ENCODE measurements at regions not wholly inside any gene's neighbourhood (a gene's known extent, or its start where the extent isn't known, plus 50 kb on each side); places are given as distances from the start of the nearest gene placed in this dataset.

DNA sequence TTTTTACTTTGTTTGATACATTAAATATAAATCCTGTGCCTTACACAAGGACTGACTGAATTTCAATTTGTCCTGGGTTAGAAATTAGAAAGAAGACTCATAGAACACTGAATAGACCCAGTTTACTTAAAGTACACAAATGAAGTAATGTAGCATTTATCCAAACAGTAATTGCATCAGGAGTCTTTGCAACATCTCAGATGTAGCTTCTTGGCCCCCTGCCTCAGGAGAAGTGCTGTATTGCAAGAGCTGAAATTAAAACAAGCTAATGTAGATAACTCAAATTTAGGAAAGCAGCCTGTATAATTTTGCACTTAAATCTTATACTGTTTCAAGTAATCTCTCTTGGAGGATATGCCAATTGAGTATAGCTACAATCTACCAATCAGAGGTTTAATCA lies 54.3 kb upstream of the KCND2 start:
- dilution Hi-C loops (cut with MboI; ENCODE audit: extremely low pct_ligation_motif_present, low sequenced_read_pairs), result no loop called here
- Histone ChIP-seq H4K20me1 (ENCODE audit: control insufficient read depth, extremely low read depth, insufficient read depth, low read length) (no peaks in the 10 kb centered on the region), H2AFZ (ENCODE audit: control insufficient read depth, low read length) (no peak overlapping the region), H3K9me1 (ENCODE audit: control insufficient read depth, extremely low read depth, insufficient read depth, low read length) (no peaks in the 10 kb centered on the region), H3K4me3 (ENCODE audit: control insufficient read depth in 2 of 3, extremely low read depth in 1 of 3, insufficient read depth in 2 of 3, low read depth in 1 of 3, low read length in 3 of 3) (no peak overlapping the region), H3K27me3 (ENCODE audit: control insufficient read depth, extremely low read depth, insufficient read depth, low read length) (no peaks in the 10 kb centered on the region), H3K4me2 (ENCODE audit: control insufficient read depth, extremely low read depth, insufficient read depth, low read depth, low read length) (no peak overlapping the region), H3K4me1 (ENCODE audit: control insufficient read depth, extremely low read depth, insufficient read depth, low read length) (no peaks in the 10 kb centered on the region), H3K36me3 (ENCODE audit: control insufficient read depth in 2 of 2, extremely low read depth in 1 of 2, insufficient read depth in 2 of 2, low read length in 2 of 2) (no peaks in the 10 kb centered on the region), H3K9ac (ENCODE audit: control insufficient read depth, extremely low read depth, insufficient read depth, low read length) (no peak overlapping the region), H3K9me3 (ENCODE audit: control insufficient read depth, low read depth, low read length) (no peaks in the 10 kb centered on the region), H3K27ac (ENCODE audit: control insufficient read depth, insufficient read depth, low read length) (no peak overlapping the region), H3K79me2 (ENCODE audit: control insufficient read depth, insufficient read depth, low read length) (no peaks in the 10 kb centered on the region)
- FAIRE-seq, result no peak
- DNase-seq (ENCODE audit: low read depth, low spot score), result no peak
- TF ChIP-seq EZH2 (IDR thresholded peaks at IDR 0.05; ENCODE audit: low read length) (no peak), CTCF (optimal IDR thresholded peaks at IDR 0.05 in 1 of 3, IDR thresholded peaks at IDR 0.05 in 1 of 3, conservative IDR thresholded peaks at IDR 0.05 in 1 of 3; ENCODE audit: extremely low read depth in 1 of 3, insufficient read depth in 2 of 3, low read length in 3 of 3) (no peak)

GRCh38 chr7:120221666-120222065 lies 51.3 kb upstream of the KCND2 start:
- Histone ChIP-seq H3K9me3 (ENCODE audit: control insufficient read depth, low read depth, low read length) (no peaks in the 10 kb centered on the region), H3K4me1 (ENCODE audit: control insufficient read depth, extremely low read depth, insufficient read depth, low read length) (no peaks in the 10 kb centered on the region), H3K36me3 (ENCODE audit: control insufficient read depth in 2 of 2, extremely low read depth in 1 of 2, insufficient read depth in 2 of 2, low read length in 2 of 2) (no peaks in the 10 kb centered on the region), H3K27ac (ENCODE audit: control insufficient read depth, insufficient read depth, low read length) (no peak overlapping the region), H3K4me2 (ENCODE audit: control insufficient read depth, extremely low read depth, insufficient read depth, low read depth, low read length) (no peak overlapping the region), H3K79me2 (ENCODE audit: control insufficient read depth, insufficient read depth, low read length) (no peaks in the 10 kb centered on the region), H3K27me3 (ENCODE audit: control insufficient read depth, extremely low read depth, insufficient read depth, low read length) (no peaks in the 10 kb centered on the region), H3K9ac (ENCODE audit: control insufficient read depth, extremely low read depth, insufficient read depth, low read length) (no peak overlapping the region), H4K20me1 (ENCODE audit: control insufficient read depth, extremely low read depth, insufficient read depth, low read length) (no peaks in the 10 kb centered on the region), H3K4me3 (ENCODE audit: control insufficient read depth in 2 of 3, extremely low read depth in 1 of 3, insufficient read depth in 2 of 3, low read depth in 1 of 3, low read length in 3 of 3) (no peak overlapping the region), H3K9me1 (ENCODE audit: control insufficient read depth, extremely low read depth, insufficient read depth, low read length) (no peaks in the 10 kb centered on the region), H2AFZ (ENCODE audit: control insufficient read depth, low read length) (no peak overlapping the region)
- TF ChIP-seq EZH2 (IDR thresholded peaks at IDR 0.05; ENCODE audit: low read length) (no peak), CTCF (optimal IDR thresholded peaks at IDR 0.05 in 1 of 3, IDR thresholded peaks at IDR 0.05 in 1 of 3, conservative IDR thresholded peaks at IDR 0.05 in 1 of 3; ENCODE audit: extremely low read depth in 1 of 3, insufficient read depth in 2 of 3, low read length in 3 of 3) (no peak)
- no peak for DNase-seq (ENCODE audit: low read depth, low spot score)
- dilution Hi-C loops (cut with MboI; ENCODE audit: extremely low pct_ligation_motif_present, low sequenced_read_pairs), result no loop called here
- FAIRE-seq, result no peak

Small RNAs in the stretch of these regions (small RNA-seq; reads per million reads assigned to genes)
- 0 to 0.25 (median 0.07) reads per million in 3 experiments for gene RNU1-29P (ENCODE audit: insufficient read length in 3 of 3, low read depth in 3 of 3, low replicate concordance in 1 of 3)

Measured in keratinocyte (primary cell).